K562 (cell line): ENCODE measurements at regions not wholly inside any gene's neighbourhood (a gene's known extent, or its start where the extent isn't known, plus 50 kb on each side); places are given as distances from the start of the nearest gene placed in this dataset.

Source experiments
- ATAC-seq: fragments of 200-7000 bp; cut with Tn5 transposase; 3 replicates; pipeline ENCODE4 v1.9.1; 2020; ENCODE audit warnings: moderate library complexity
- BruUV-seq: library from RNA; stranded (reverse); fragments of 400-500 nt; replicated peaks from 2 replicates; lab custom pipeline; 2021; lab: Mats Ljungman, UMichigan
- CTCF ChIA-PET: fragments of 300-600 bp; formaldehyde crosslinking; extraction: SDS; loops from one replicate; lab custom pipeline; 2021; ENCODE audit warnings: low intra/inter-chr PET ratio; lab: Yijun Ruan, JAX
- POLR2A ChIA-PET: fragments of 300-600, 350-650 bp; sonication (Branson Sonifier 250); formaldehyde crosslinking; extraction: SDS; loops from one replicate; lab custom pipeline; 2021; ENCODE audit warnings: antibody characterized with exemption, inconsistent platforms; lab: Yijun Ruan, JAX
- DNase-seq, 4 experiments: peaks; one replicate each; pipeline versions ENCODE4 v3.0.0 to v3.0.0-alpha.2; 2011 to 2018; ENCODE audit warnings: low spot score in 3 of 4, mixed read lengths in 3 of 4; ENCODE audit errors: extremely low read depth in 1 of 4
- FAIRE-seq: peaks from 2 replicates; lab custom pipeline; 2011; peaks lifted over from hg19 to GRCh38; lab: Jason Lieb, UNC
- H2AFZ ChIP-seq: 2 replicates; pipeline ENCODE4 v1.6.0; 2011; ENCODE audit warnings: low read depth, low read length, control low read depth, inconsistent platforms
- H3K27ac ChIP-seq: fragments of 200-600 bp; 3 replicates; pipeline ENCODE4 v1.8.0; 2011; ENCODE audit warnings: low read depth, mild to moderate bottlenecking, control low read depth, inconsistent platforms, low read length, moderate library complexity, mixed read lengths; ENCODE audit errors: extremely low read depth
- H3K27me3 ChIP-seq, 2 experiments: fragments of 300-600 bp in 1 of 2; 2 replicates in 1 of 2; 3 replicates in 1 of 2; pipeline versions ENCODE4 v1.6.0 to v1.8.0; 2011; ENCODE audit warnings: inconsistent platforms in 2 of 2, low read length in 2 of 2, mild to moderate bottlenecking in 1 of 2, mixed read lengths in 1 of 2, moderate library complexity in 1 of 2; ENCODE audit not compliant: control insufficient read depth in 2 of 2, insufficient read depth in 2 of 2
- H3K36me3 ChIP-seq: fragments of 300-600 bp; 3 replicates; pipeline ENCODE4 v1.8.0; 2011; ENCODE audit warnings: mild to moderate bottlenecking, low read length, inconsistent platforms; ENCODE audit not compliant: control insufficient read depth, insufficient read depth
- H3K4me1 ChIP-seq, 2 experiments: fragments of 200-600 bp in 1 of 2; replicated peaks in 1 of 2; 2 replicates in 1 of 2; 3 replicates in 1 of 2; pipeline versions ENCODE4 v1.5.1 to v1.8.0; 2011; ENCODE audit warnings: inconsistent platforms in 2 of 2, low read length in 2 of 2, mild to moderate bottlenecking in 1 of 2, mixed read lengths in 1 of 2, moderate library complexity in 1 of 2; ENCODE audit not compliant: control insufficient read depth in 2 of 2, insufficient read depth in 2 of 2
- H3K4me2 ChIP-seq: 2 replicates; pipeline ENCODE4 v1.6.1; 2011; ENCODE audit warnings: low read length, control low read depth, inconsistent platforms, mixed read lengths; ENCODE audit not compliant: insufficient read depth
- H3K4me3 ChIP-seq: fragments of 200-600 bp; sonication (generic), shearing (Covaris generic); 2 replicates; pipeline ENCODE4 v1.5.1; 2016; ENCODE audit warnings: control low read depth, inconsistent platforms
- H3K79me2 ChIP-seq: fragments of 200-600 bp; 3 replicates; pipeline ENCODE4 v1.8.0; 2011; ENCODE audit warnings: low read length, inconsistent platforms; ENCODE audit not compliant: control insufficient read depth, insufficient read depth
- H3K9ac ChIP-seq, 2 experiments: 2 replicates each; pipeline versions ENCODE4 v1.6.0 to v1.6.1; 2011; ENCODE audit warnings: low read depth in 2 of 2, low read length in 2 of 2, control low read depth in 1 of 2, inconsistent platforms in 1 of 2, mild to moderate bottlenecking in 1 of 2, mixed read lengths in 1 of 2; ENCODE audit not compliant: insufficient read depth in 1 of 2
- H3K9me1 ChIP-seq: one replicate; pipeline ENCODE4 v1.6.0; 2011; ENCODE audit warnings: inconsistent platforms, mild to moderate bottlenecking, low read length, moderate library complexity; ENCODE audit not compliant: control insufficient read depth, insufficient read depth
- H3K9me3 ChIP-seq: replicated peaks from 2 replicates; pipeline ENCODE4 v1.5.1; 2011; ENCODE audit warnings: low read depth, low read length, inconsistent platforms; ENCODE audit not compliant: control insufficient read depth, insufficient read depth
- H4K20me1 ChIP-seq: replicated peaks from 2 replicates; pipeline ENCODE4 v1.6.1; 2011; ENCODE audit warnings: low read length, inconsistent platforms, mixed read lengths; ENCODE audit not compliant: control insufficient read depth, insufficient read depth
- CEBPG ChIP-seq, 3 experiments: fragments of 200-800 bp in 1 of 3; sonication (Bioruptor generic) in 1 of 3; sonication (generic) in 1 of 3; formaldehyde crosslinking in 1 of 3; IDR thresholded peaks in 2 of 3; conservative IDR thresholded peaks in 1 of 3; 2 replicates each; pipeline versions ENCODE4 v1.6.1 to v1.8.0; 2016 to 2022; ENCODE audit warnings: missing compliant biosample characterization in 2 of 3, missing genetic modification characterization in 2 of 3, mild to moderate bottlenecking in 1 of 3, missing genetic modification reagents in 1 of 3
- CTCF ChIP-seq, 3 experiments: IDR thresholded peaks in 2 of 3; conservative IDR thresholded peaks in 1 of 3; 2 replicates each; pipeline ENCODE4 v1.5.1; 2011 to 2012; ENCODE audit warnings: low read length in 3 of 3, mild to moderate bottlenecking in 3 of 3, control low read depth in 2 of 3, improper control_type of control experiment in 1 of 3, inconsistent platforms in 1 of 3, low read depth in 1 of 3, mixed read lengths in 1 of 3, moderate library complexity in 1 of 3; ENCODE audit not compliant: insufficient read depth in 2 of 3
- DMBX1 ChIP-seq: fragments of 250-450 bp; sonication (Bioruptor Pico); IDR thresholded peaks from 2 replicates; pipeline ENCODE4 v1.8.0; 2022; ENCODE audit warnings: inconsistent platforms, mild to moderate bottlenecking, moderate library complexity, borderline replicate concordance
- HES1 ChIP-seq: fragments of 450-650 bp; IDR thresholded peaks from 2 replicates; pipeline ENCODE4 v1.6.1; 2016; ENCODE audit warnings: low read depth, mild to moderate bottlenecking, moderate library complexity
- NFRKB ChIP-seq: fragments of 450-650 bp; IDR thresholded peaks from 2 replicates; pipeline ENCODE4 v1.6.1; 2016; ENCODE audit warnings: low read depth
- PCBP2 ChIP-seq: fragments of 200-400 bp; formaldehyde crosslinking; IDR thresholded peaks from 2 replicates; pipeline ENCODE4 v1.6.1; 2018; ENCODE audit warnings: low read length, low read depth, mild to moderate bottlenecking, moderate library complexity; ENCODE audit not compliant: poor library complexity, severe bottlenecking
- RBM25 ChIP-seq: fragments of 200-400 bp; formaldehyde crosslinking; IDR thresholded peaks from 2 replicates; pipeline ENCODE4 v1.6.1; 2018; ENCODE audit warnings: low read length, low read depth, moderate library complexity; ENCODE audit not compliant: severe bottlenecking
- SMAD3 ChIP-seq: fragments of 450-650 bp; formaldehyde crosslinking; conservative IDR thresholded peaks from 2 replicates; pipeline ENCODE4 v1.4.0; 2020; ENCODE audit warnings: mild to moderate bottlenecking
- XRCC5 ChIP-seq: fragments of 200-400 bp; formaldehyde crosslinking; IDR thresholded peaks from 2 replicates; pipeline ENCODE4 v1.6.1; 2017; ENCODE audit warnings: low read depth, mild to moderate bottlenecking, low read length
- ZNF395 ChIP-seq: fragments of 200-800 bp; sonication (Bioruptor generic); IDR thresholded peaks from 2 replicates; pipeline ENCODE4 v1.6.1; 2017; ENCODE audit warnings: missing genetic modification characterization, missing compliant biosample characterization
- ZNF584 ChIP-seq: fragments of 200-800 bp; sonication (Bioruptor generic); IDR thresholded peaks from 2 replicates; pipeline ENCODE4 v1.6.1; 2016; ENCODE audit warnings: low read depth, mild to moderate bottlenecking, missing genetic modification characterization, missing compliant biosample characterization
- ZNF668 ChIP-seq: fragments of 250-450 bp; sonication (Bioruptor Pico); IDR thresholded peaks from 2 replicates; pipeline ENCODE4 v1.8.0; 2022; ENCODE audit warnings: mild to moderate bottlenecking, inconsistent platforms
- WGBS: fragments of 100-300 bp; shearing (Covaris generic); methylation state at CpG from one replicate; pipeline ENCODE4 v1.1.6; 2016; ENCODE audit warnings: low coverage, mixed read lengths; ENCODE audit not compliant: insufficient coverage; ENCODE audit errors: missing lambda C conversion rate; 5-methylcytosine and 5-hydroxymethylcytosine counted together
- in situ Hi-C: fragments of 300-500 bp; cut with MboI; formaldehyde crosslinking; loops from 4 replicates; pipeline ENCODE4 v1.15.0; 2018; ENCODE audit warnings: inconsistent platforms, mixed read lengths
- intact Hi-C: fragments of 100-400 bp; cut with micrococcal nuclease; formaldehyde crosslinking; loops from 2 replicates; pipeline ENCODE4 v1.14.2; 2022

GRCh38 chr20:17840423-17840822, 128.2 kb downstream of the SNX5 start:
- Histone ChIP-seq H3K27me3 (peaks cover 8 to 56% of the 10 kb centered on the region in 2 experiments; a peak in 4 of 5 replicates), H3K9me3 (no peaks in the 10 kb centered on the region), H3K9me1 (no peaks in the 10 kb centered on the region), H2AFZ (no peak overlapping the region), H3K79me2 (no peaks in the 10 kb centered on the region), H3K9ac (no peak overlapping the region), H3K4me2 (no peak overlapping the region), H3K4me1 (no peaks in the 10 kb centered on the region), H3K36me3 (no peaks in the 10 kb centered on the region), H3K27ac (no peak overlapping the region), H3K4me3 (no peak overlapping the region), H4K20me1 (no peaks in the 10 kb centered on the region; the same call in 1 of the 2 replicates)
- in situ Hi-C loops, result no loop called here
- FAIRE-seq, result no peak
- no TSS peak for BruUV-seq
- WGBS, result 5% methylated on average over 5 of the region's 5 CpGs
- intact Hi-C loops, result no loop called here
- ChIA-PET POLR2A (no interaction called here), CTCF (no interaction called here)
- DNase-seq, result no peak
- no peak for ATAC-seq
- TF ChIP-seq PCBP2 (no peak), RBM25 (peak; percentile 25)

DNA sequence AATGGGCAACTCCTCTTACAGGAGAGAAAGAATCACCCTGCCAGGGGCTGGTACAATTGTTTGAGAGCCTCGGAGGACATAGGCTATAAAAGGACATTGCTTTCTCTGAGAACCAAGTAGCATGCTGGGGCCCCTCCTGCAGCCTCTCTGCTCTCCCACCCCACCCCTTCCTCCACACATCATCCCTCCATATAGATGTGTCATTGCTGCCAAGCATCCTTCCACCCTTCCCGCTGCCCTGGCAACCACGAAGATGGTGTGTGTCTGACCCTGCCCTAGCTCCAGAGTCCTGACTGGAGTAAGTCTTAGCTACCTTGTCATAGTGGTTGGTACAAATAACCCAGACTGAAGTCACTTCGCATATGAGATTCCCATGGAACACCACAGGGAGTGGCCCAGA, 129.7 kb downstream of the SNX5 start:
- DNase-seq (no peak), ATAC-seq (no peak), FAIRE-seq (no peak)
- Histone ChIP-seq H3K9me3 (no peaks in the 10 kb centered on the region), H3K79me2 (no peaks in the 10 kb centered on the region), H3K4me2 (no peak overlapping the region), H3K9me1 (no peaks in the 10 kb centered on the region), H3K4me3 (no peak overlapping the region), H2AFZ (no peak overlapping the region), H3K27me3 (peaks cover 8 to 58% of the 10 kb centered on the region in 2 experiments; a peak in 4 of 5 replicates), H4K20me1 (no peaks in the 10 kb centered on the region; the same call in 1 of the 2 replicates), H3K9ac (no peak overlapping the region), H3K27ac (no peak overlapping the region), H3K4me1 (no peaks in the 10 kb centered on the region), H3K36me3 (no peaks in the 10 kb centered on the region)
- WGBS, result 0% methylated on average over 4 of the region's 4 CpGs
- ChIA-PET POLR2A (no interaction called here), CTCF (no interaction called here)
- BruUV-seq, result no TSS peak
- in situ Hi-C loops (no loop called here), intact Hi-C loops (no loop called here)
- TF ChIP-seq ZNF668 (CRISPR knock-in tag) (no peak), SMAD3 (CRISPR knock-in tag) (no peak), NFRKB (no peak), ZNF584 (no peak), CTCF (IDR thresholded peaks at IDR 0.05 in 2 of 3, conservative IDR thresholded peaks at IDR 0.05 in 1 of 3; ENCODE audit: insufficient read depth in 2 of 3, low read depth in 1 of 3, low read length in 3 of 3) (no peak), XRCC5 (no peak), CEBPG (CRISPR knock-in tag; IDR thresholded peaks at IDR 0.05) (no peak), CEBPG (tag; conservative IDR thresholded peaks at IDR 0.05 in 1 of 2, IDR thresholded peaks at IDR 0.05 in 1 of 2) (no peak), ZNF395 (CRISPR knock-in tag) (no peak), HES1 (no peak), DMBX1 (CRISPR knock-in tag) (no peak)
